ENCODE measurements at regions not wholly inside any gene's neighbourhood (a gene's known extent, or its start where the extent isn't known, plus 50 kb on each side); places are given as distances from the start of the nearest gene placed in this dataset.

GRCh38 chr9:29198861-29199260, 1625.6 kb upstream of the C9orf72 start (continued):
- no peak for TF ChIP-seq CEBPZ (IDR thresholded peaks at IDR 0.05; ENCODE audit: low read length)
- TF ChIP-seq IRF9 (CRISPR knock-in tag; IDR thresholded peaks at IDR 0.05; ENCODE audit: borderline replicate concordance): no peak
- TF ChIP-seq SNRNP70 (IDR thresholded peaks at IDR 0.05; ENCODE audit: low read depth, low read length): no peak

GRCh38 chr9:29199975-29200374, 1626.7 kb upstream of the C9orf72 start:
- no peak overlapping the region for H3K4me2 ChIP-seq (ENCODE audit: low read depth, low read length)
- H3K9ac ChIP-seq (ENCODE audit: insufficient read depth, low read depth, low read length): no peak overlapping the region
- no peak for FAIRE-seq
- H3K79me2 ChIP-seq (ENCODE audit: insufficient read depth, low read length): no peaks in the 10 kb centered on the region
- no peak overlapping the region for H2AFZ ChIP-seq (ENCODE audit: low read length)
- POLR2A ChIA-PET: no interaction called here
- in situ Hi-C loops (cut with HindIII; ENCODE audit: extremely low pct_ligation_motif_present, low pct_unique_long_range_greater_than_20kb): no loop called here
- ATAC-seq: no peak
- DNase-seq (ENCODE audit: low spot score): no peak
- no peak for TF ChIP-seq ZBTB33 (CRISPR knock-in tag; IDR thresholded peaks at IDR 0.05)
- TF ChIP-seq NBN (conservative IDR thresholded peaks at IDR 0.05): no peak
- TF ChIP-seq DRAP1 (CRISPR knock-in tag; IDR thresholded peaks at IDR 0.05): no peak
- TF ChIP-seq SRY (CRISPR knock-in tag; IDR thresholded peaks at IDR 0.05): no peak
- intact Hi-C loops (cut with micrococcal nuclease; ENCODE audit: unreplicated experiment): no loop called here
- CTCF ChIA-PET (ENCODE audit: low intra/inter-chr PET ratio, low total read pairs): no interaction called here
- H3K36me3 ChIP-seq (replicated peaks in 1 of 2; ENCODE audit: control insufficient read depth in 1 of 2, insufficient read depth in 2 of 2, low read length in 2 of 2): no peaks in the 10 kb centered on the region
- H4K20me1 ChIP-seq (ENCODE audit: insufficient read depth, low read length): no peaks in the 10 kb centered on the region
- H3K4me1 ChIP-seq (ENCODE audit: insufficient read depth, low read length): no peaks in the 10 kb centered on the region
- no peaks in the 10 kb centered on the region; a peak in 1 of 5 replicates for H3K27me3 ChIP-seq (ENCODE audit: control insufficient read depth in 1 of 2, insufficient read depth in 2 of 2, low read length in 2 of 2)
- no peaks in the 10 kb centered on the region for H3K9me3 ChIP-seq (ENCODE audit: low read length)
- no TSS peak for BruUV-seq (replicated peaks)
- WGBS (ENCODE audit: low lambda C conversion rate): 2% methylated on average over 3 of the region's 3 CpGs
- H3K27ac ChIP-seq (ENCODE audit: extremely low read length, insufficient read depth, low read length): no peak overlapping the region
- no peak overlapping the region for H3K4me3 ChIP-seq (replicated peaks in 1 of 3; ENCODE audit: insufficient read depth in 1 of 3, low read depth in 2 of 3, low read length in 3 of 3)
